Astrocyte (in vitro differentiated cells and primary cell): ENCODE measurements at regions not wholly inside any gene's neighbourhood (a gene's known extent, or its start where the extent isn't known, plus 50 kb on each side); places are given as distances from the start of the nearest gene placed in this dataset.

ENCODE experiments used
- DNase-seq: peaks from one replicate; pipeline ENCODE4 v3.0.0-alpha.2; 2010; ENCODE audit warnings: low read depth
- FAIRE-seq: peaks from 2 replicates; lab custom pipeline; 2011; peaks lifted over from hg19 to GRCh38; lab: Jason Lieb, UNC
- H2AFZ ChIP-seq: 2 replicates; pipeline ENCODE4 v1.6.0; 2012; ENCODE audit warnings: low read depth, low read length, inconsistent platforms
- H3K27ac ChIP-seq: 2 replicates; pipeline ENCODE4 v1.5.1; 2011; ENCODE audit warnings: low read depth, low read length, inconsistent platforms
- H3K27me3 ChIP-seq: 2 replicates; pipeline ENCODE4 v1.6.0; 2011; ENCODE audit warnings: low read length, inconsistent platforms; ENCODE audit not compliant: insufficient read depth
- H3K36me3 ChIP-seq: 2 replicates; pipeline ENCODE4 v1.5.1; 2011; ENCODE audit warnings: low read length, inconsistent platforms; ENCODE audit not compliant: insufficient read depth
- H3K4me1 ChIP-seq: 2 replicates; pipeline ENCODE4 v1.5.1; 2011; ENCODE audit warnings: low read length, inconsistent platforms; ENCODE audit not compliant: insufficient read depth
- H3K4me2 ChIP-seq: 2 replicates; pipeline ENCODE4 v1.6.0; 2012; ENCODE audit warnings: low read length, inconsistent platforms
- H3K4me3 ChIP-seq: 2 replicates; pipeline ENCODE4 v1.5.1; 2011; ENCODE audit warnings: low read depth, mild to moderate bottlenecking, low read length, inconsistent platforms; ENCODE audit not compliant: insufficient read depth
- H3K79me2 ChIP-seq: 2 replicates; pipeline ENCODE4 v1.6.0; 2012; ENCODE audit warnings: mild to moderate bottlenecking, low read length, inconsistent platforms; ENCODE audit not compliant: insufficient read depth
- H3K9ac ChIP-seq: 2 replicates; pipeline ENCODE4 v1.6.0; 2012; ENCODE audit warnings: mild to moderate bottlenecking, low read length, inconsistent platforms
- H3K9me3 ChIP-seq: 2 replicates; pipeline ENCODE4 v1.5.1; 2012; ENCODE audit warnings: low read depth, mild to moderate bottlenecking, low read length, inconsistent platforms; ENCODE audit not compliant: insufficient read depth
- H4K20me1 ChIP-seq: 2 replicates; pipeline ENCODE4 v1.6.0; 2012; ENCODE audit warnings: low read length, inconsistent platforms; ENCODE audit not compliant: insufficient read depth
- H3K27ac Mint-ChIP-seq: one replicate; pipeline ENCODE4 v1.8.0; 2021; ENCODE audit warnings: mild to moderate bottlenecking, mixed read lengths; ENCODE audit not compliant: unreplicated experiment
- H3K27me3 Mint-ChIP-seq: one replicate; pipeline ENCODE4 v1.8.0; 2021; ENCODE audit warnings: low read depth, mixed read lengths; ENCODE audit not compliant: unreplicated experiment
- H3K36me3 Mint-ChIP-seq: one replicate; pipeline ENCODE4 v1.8.0; 2021; ENCODE audit warnings: low read depth, mixed read lengths; ENCODE audit not compliant: unreplicated experiment
- H3K4me1 Mint-ChIP-seq: one replicate; pipeline ENCODE4 v1.8.0; 2021; ENCODE audit warnings: low read depth, mixed read lengths; ENCODE audit not compliant: unreplicated experiment
- H3K4me3 Mint-ChIP-seq: one replicate; pipeline ENCODE4 v1.8.0; 2021; ENCODE audit warnings: mild to moderate bottlenecking, moderate library complexity, mixed read lengths; ENCODE audit not compliant: unreplicated experiment
- H3K9me3 Mint-ChIP-seq: one replicate; pipeline ENCODE4 v1.8.0; 2021; ENCODE audit warnings: mild to moderate bottlenecking, mixed read lengths; ENCODE audit not compliant: unreplicated experiment
- EZH2 ChIP-seq: IDR thresholded peaks from 2 replicates; pipeline ENCODE4 v1.6.1; 2012; ENCODE audit warnings: mild to moderate bottlenecking, low read length, inconsistent platforms; ENCODE audit not compliant: insufficient read depth
- TF ChIP-seq, protein P1 (sequence below): IDR thresholded peaks from 2 replicates; pipeline ENCODE4 v1.5.1; 2011; ENCODE audit warnings: low read depth, mild to moderate bottlenecking, inconsistent platforms, low read length, moderate library complexity; ENCODE audit not compliant: insufficient read depth

DNA sequence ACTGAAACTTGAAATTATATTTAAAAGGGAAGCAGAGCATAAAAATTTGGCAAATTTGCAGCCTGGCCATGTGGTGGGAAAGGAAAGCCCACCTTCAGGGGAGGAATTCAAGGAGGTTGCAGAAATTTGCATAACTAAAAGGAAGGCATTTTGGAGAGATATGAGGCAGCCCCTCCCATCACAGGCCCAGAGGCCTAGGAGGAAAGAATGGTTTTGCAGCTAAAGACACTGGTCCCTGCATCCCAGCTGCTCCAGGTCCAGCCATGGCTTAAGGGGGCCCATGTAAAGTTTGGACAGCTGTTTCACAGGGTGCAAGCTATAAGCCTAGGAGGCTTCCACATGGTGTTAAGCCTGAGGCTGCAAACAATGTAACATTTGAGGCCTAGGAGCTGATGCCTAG is 212.5 kb downstream of the NNT start:
- Mint-ChIP-seq H3K4me1 (no peaks in the 10 kb centered on the region), H3K9me3 (peaks cover 22% of the 10 kb centered on the region), H3K36me3 (no peaks in the 10 kb centered on the region), H3K4me3 (no peak overlapping the region), H3K27ac (no peak overlapping the region), H3K27me3 (peaks cover 4% of the 10 kb centered on the region)
- Histone ChIP-seq H3K4me3 (no peak overlapping the region), H3K4me2 (no peak overlapping the region), H3K9ac (no peak overlapping the region), H3K9me3 (peaks cover 7% of the 10 kb centered on the region), H3K79me2 (no peaks in the 10 kb centered on the region), H2AFZ (no peak overlapping the region), H3K4me1 (no peaks in the 10 kb centered on the region), H3K36me3 (no peaks in the 10 kb centered on the region), H4K20me1 (no peaks in the 10 kb centered on the region), H3K27me3 (no peaks in the 10 kb centered on the region), H3K27ac (no peak overlapping the region)
- TF ChIP-seq, protein P1, sequence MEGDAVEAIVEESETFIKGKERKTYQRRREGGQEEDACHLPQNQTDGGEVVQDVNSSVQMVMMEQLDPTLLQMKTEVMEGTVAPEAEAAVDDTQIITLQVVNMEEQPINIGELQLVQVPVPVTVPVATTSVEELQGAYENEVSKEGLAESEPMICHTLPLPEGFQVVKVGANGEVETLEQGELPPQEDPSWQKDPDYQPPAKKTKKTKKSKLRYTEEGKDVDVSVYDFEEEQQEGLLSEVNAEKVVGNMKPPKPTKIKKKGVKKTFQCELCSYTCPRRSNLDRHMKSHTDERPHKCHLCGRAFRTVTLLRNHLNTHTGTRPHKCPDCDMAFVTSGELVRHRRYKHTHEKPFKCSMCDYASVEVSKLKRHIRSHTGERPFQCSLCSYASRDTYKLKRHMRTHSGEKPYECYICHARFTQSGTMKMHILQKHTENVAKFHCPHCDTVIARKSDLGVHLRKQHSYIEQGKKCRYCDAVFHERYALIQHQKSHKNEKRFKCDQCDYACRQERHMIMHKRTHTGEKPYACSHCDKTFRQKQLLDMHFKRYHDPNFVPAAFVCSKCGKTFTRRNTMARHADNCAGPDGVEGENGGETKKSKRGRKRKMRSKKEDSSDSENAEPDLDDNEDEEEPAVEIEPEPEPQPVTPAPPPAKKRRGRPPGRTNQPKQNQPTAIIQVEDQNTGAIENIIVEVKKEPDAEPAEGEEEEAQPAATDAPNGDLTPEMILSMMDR = no peak
- TF ChIP-seq EZH2 = no peak
- no peak for FAIRE-seq
- DNase-seq = no peak

GRCh38 chr5:43804723-43805122 is 201.7 kb downstream of the NNT start:
- no peak overlapping the region for H3K4me3 ChIP-seq
- H3K4me2 ChIP-seq = no peak overlapping the region
- Mint-ChIP-seq H3K4me3 (no peak overlapping the region), H3K9me3 (peaks cover 4% of the 10 kb centered on the region), H3K27ac (no peak overlapping the region), H3K4me1 (peaks cover 15% of the 10 kb centered on the region), H3K36me3 (no peaks in the 10 kb centered on the region), H3K27me3 (no peaks in the 10 kb centered on the region)
- DNase-seq (no peak), FAIRE-seq (no peak)
- H4K20me1 ChIP-seq = no peaks in the 10 kb centered on the region
- H3K9me3 ChIP-seq = no peaks in the 10 kb centered on the region
- H3K27ac ChIP-seq = no peak overlapping the region
- no peaks in the 10 kb centered on the region for H3K36me3 ChIP-seq
- TF ChIP-seq EZH2 = no peak
- no peaks in the 10 kb centered on the region for H3K27me3 ChIP-seq
- no peak overlapping the region for H2AFZ ChIP-seq
- H3K79me2 ChIP-seq = no peaks in the 10 kb centered on the region
- H3K9ac ChIP-seq = no peak overlapping the region
- no peaks in the 10 kb centered on the region for H3K4me1 ChIP-seq

DNA sequence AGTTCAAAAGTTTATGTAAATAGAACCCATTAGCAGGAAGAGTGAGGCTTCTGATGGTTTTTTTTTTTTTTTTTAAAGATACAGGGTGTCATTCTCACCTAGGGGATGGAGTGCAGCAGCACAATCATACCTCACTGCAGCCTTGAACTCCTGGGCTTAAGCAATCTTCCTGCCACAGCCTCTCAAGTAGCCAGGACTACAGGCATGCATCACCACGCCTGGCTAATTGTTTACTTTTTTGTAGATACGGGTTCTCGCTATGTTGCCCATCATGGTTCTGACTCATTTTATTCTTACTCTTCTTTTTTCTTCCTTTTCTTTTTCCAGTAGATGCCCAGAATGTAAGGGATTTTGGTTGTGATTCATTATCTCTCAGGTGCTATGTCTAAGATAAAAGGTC is 201.1 kb downstream of the NNT start:
- H3K27me3 Mint-ChIP-seq = no peaks in the 10 kb centered on the region
- no peak for FAIRE-seq

More for the DNA sequence above, 201.1 kb downstream of the NNT start:
- Mint-ChIP-seq H3K4me3 (no peak overlapping the region), H3K36me3 (no peaks in the 10 kb centered on the region), H3K27ac (no peak overlapping the region), H3K9me3 (peaks cover 3% of the 10 kb centered on the region), H3K4me1 (peaks cover 15% of the 10 kb centered on the region)
- no peaks in the 10 kb centered on the region for H3K79me2 ChIP-seq
- no peak overlapping the region for H3K4me2 ChIP-seq
- H3K36me3 ChIP-seq = no peaks in the 10 kb centered on the region
- no peak overlapping the region for H3K4me3 ChIP-seq
- TF ChIP-seq, protein P1 = no peak
- TF ChIP-seq EZH2 = no peak
- no peak for DNase-seq
- H3K4me1 ChIP-seq = no peaks in the 10 kb centered on the region
- H3K27ac ChIP-seq = no peak overlapping the region
- no peaks in the 10 kb centered on the region for H4K20me1 ChIP-seq
- no peaks in the 10 kb centered on the region for H3K9me3 ChIP-seq
- H3K27me3 ChIP-seq = no peaks in the 10 kb centered on the region
- no peak overlapping the region for H3K9ac ChIP-seq
- no peak overlapping the region for H2AFZ ChIP-seq
